ENCODE measurements at regions not wholly inside any gene's neighbourhood (a gene's known extent, or its start where the extent isn't known, plus 50 kb on each side); places are given as distances from the start of the nearest gene placed in this dataset.

GRCh38 chr5:130532786-130533185 lies 628.5 kb downstream of the CHSY3 start:
- TF ChIP-seq, protein P1, sequence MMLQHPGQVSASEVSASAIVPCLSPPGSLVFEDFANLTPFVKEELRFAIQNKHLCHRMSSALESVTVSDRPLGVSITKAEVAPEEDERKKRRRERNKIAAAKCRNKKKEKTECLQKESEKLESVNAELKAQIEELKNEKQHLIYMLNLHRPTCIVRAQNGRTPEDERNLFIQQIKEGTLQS (IDR thresholded peaks at IDR 0.05), result no peak
- TF ChIP-seq TCF7L2 (IDR thresholded peaks at IDR 0.05; ENCODE audit: borderline replicate concordance, extremely low read depth, insufficient read depth, insufficient read length) (no peak), ZNF274 (IDR thresholded peaks at IDR 0.05; ENCODE audit: low read depth, low read length) (no peak), CTCF (IDR thresholded peaks at IDR 0.05 in 2 of 3, conservative IDR thresholded peaks at IDR 0.05 in 1 of 3; ENCODE audit: borderline replicate concordance in 1 of 3, insufficient read depth in 1 of 3, low read depth in 2 of 3, low read length in 2 of 3) (no peak), POLR2AphosphoS5 (IDR thresholded peaks at IDR 0.05; ENCODE audit: low read depth, low read length) (no peak), CEBPB (IDR thresholded peaks at IDR 0.05; ENCODE audit: low read depth) (no peak), YY1 (IDR thresholded peaks at IDR 0.05; ENCODE audit: extremely low read depth, insufficient replicate concordance, low read depth, low read length) (no peak), EZH2 (IDR thresholded peaks at IDR 0.05) (no peak), POLR2A (IDR thresholded peaks at IDR 0.05; ENCODE audit: borderline replicate concordance, extremely low read depth, insufficient read depth, insufficient read length) (no peak)

All from HCT116 (cell line).